ENCODE measurements at regions not wholly inside any gene's neighbourhood (a gene's known extent, or its start where the extent isn't known, plus 50 kb on each side); places are given as distances from the start of the nearest gene placed in this dataset.

DNA sequence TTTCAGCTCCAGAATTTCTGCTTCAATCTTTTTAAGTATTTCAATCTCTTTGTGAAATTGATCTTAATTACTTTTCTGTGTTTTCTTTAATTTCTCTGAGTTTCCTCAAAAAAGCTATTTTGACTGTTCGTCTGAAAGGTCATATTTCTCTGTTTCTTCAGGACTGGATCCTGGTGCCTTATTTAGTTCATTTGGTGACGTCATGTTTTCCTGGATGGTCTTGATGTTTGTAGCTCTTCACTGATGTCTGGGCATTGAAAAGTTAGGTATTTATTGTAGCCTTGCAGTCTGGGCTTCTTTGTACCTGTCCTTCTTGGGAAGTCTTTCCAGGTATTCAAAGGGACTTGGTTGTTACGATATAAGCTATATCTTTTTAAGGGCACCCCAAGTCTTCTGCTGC lies 998.7 kb downstream of the NCAM2 start:
- TF ChIP-seq POLR2A (IDR thresholded peaks at IDR 0.05; ENCODE audit: low read length) (no peak), GATA1 (IDR thresholded peaks at IDR 0.05; ENCODE audit: low read depth, low read length) (no peak)
